GM18505 (cell line): ENCODE measurements at regions not wholly inside any gene's neighbourhood (a gene's known extent, or its start where the extent isn't known, plus 50 kb on each side); places are given as distances from the start of the nearest gene placed in this dataset.
"Not testable (repeated sequence)": the region's sequence is repeated elsewhere in the genome, so short reads cannot be mapped to it uniquely, and the experiment has no call there.

Source experiments
- ATAC-seq: cut with Tn5 transposase; IDR thresholded peaks from one replicate; pipeline ENCODE4 v1.9.1; 2021; ENCODE audit not compliant: unreplicated experiment
- POLR2A ChIP-seq: IDR thresholded peaks from 4 replicates; pipeline ENCODE4 v1.6.1; 2011; ENCODE audit warnings: borderline replicate concordance; ENCODE audit not compliant: insufficient read depth, insufficient read length; ENCODE audit errors: extremely low read depth

GRCh38 chr10:28094121-28094520 is 95.2 kb upstream of the ODAD2 start:
- ATAC-seq: no peak
- no peak for TF ChIP-seq POLR2A

GRCh38 chr10:28091913-28092312 is 93.0 kb upstream of the ODAD2 start:
- ATAC-seq: no peak
- no peak for TF ChIP-seq POLR2A

- TF ChIP-seq POLR2A: no peak
These were observed 91.6 kb upstream of the ODAD2 start for GRCh38 chr10:28090506-28090905.

GRCh38 chr10:28089467-28089866 is 90.6 kb upstream of the ODAD2 start:
- ATAC-seq: no peak
- no peak for TF ChIP-seq POLR2A

More at GRCh38 chr10:28090506-28090905, 91.6 kb upstream of the ODAD2 start:
- ATAC-seq: no peak

GRCh38 chr10:28087661-28088351 is 88.9 kb upstream of the ODAD2 start:
- ATAC-seq: no peak
- TF ChIP-seq POLR2A: no peak

GRCh38 chr10:28085760-28086159 is 86.9 kb upstream of the ODAD2 start:
- not testable (repeated sequence) for ATAC-seq

- TF ChIP-seq POLR2A: no peak
- no peak for ATAC-seq
These were observed 84.0 kb upstream of the ODAD2 start for GRCh38 chr10:28082885-28083284.

GRCh38 chr10:28082316-28082715 is 83.4 kb upstream of the ODAD2 start:
- no peak for TF ChIP-seq POLR2A
- no peak for ATAC-seq

- ATAC-seq: no peak
- TF ChIP-seq POLR2A: no peak
These were observed 79.0 kb upstream of the ODAD2 start for GRCh38 chr10:28077889-28078288.

GRCh38 chr10:28075424-28075823 is 76.5 kb upstream of the ODAD2 start:
- ATAC-seq: no peak
- no peak for TF ChIP-seq POLR2A

- no peak for TF ChIP-seq POLR2A
- ATAC-seq: no peak
These were observed 73.7 kb upstream of the ODAD2 start for GRCh38 chr10:28072573-28072972.

GRCh38 chr10:28060031-28060607 is 61.2 kb upstream of the ODAD2 start:
- no peak for ATAC-seq
- no peak for TF ChIP-seq POLR2A

GRCh38 chr10:28058746-28059145 is 59.9 kb upstream of the ODAD2 start:
- ATAC-seq: no peak
- TF ChIP-seq POLR2A: no peak

GRCh38 chr10:28054228-28054860 is 55.5 kb upstream of the ODAD2 start:
- TF ChIP-seq POLR2A: no peak
- ATAC-seq: no peak
